Activated T-cell treated with anti-CD3 and anti-CD28 coated beads, Interleukin-2, amount 50 U/mL, for 24 hours (primary cell): ENCODE measurements at regions not wholly inside any gene's neighbourhood (a gene's known extent, or its start where the extent isn't known, plus 50 kb on each side); places are given as distances from the start of the nearest gene placed in this dataset.
"Not testable (repeated sequence)": the region's sequence is repeated elsewhere in the genome, so short reads cannot be mapped to it uniquely, and the experiment has no call there.

Source experiments
- DNase-seq: peaks from one replicate; pipeline ENCODE4 v3.0.0-alpha.2; 2020
- H3K27ac Mint-ChIP-seq: 2 replicates; pipeline ENCODE4 v1.8.0; 2020; ENCODE audit warnings: mild to moderate bottlenecking, mixed read lengths
- H3K27me3 Mint-ChIP-seq: 2 replicates; pipeline ENCODE4 v1.8.0; 2020; ENCODE audit warnings: mixed read lengths
- H3K36me3 Mint-ChIP-seq: 2 replicates; pipeline ENCODE4 v1.8.0; 2020; ENCODE audit warnings: low read depth, mixed read lengths
- H3K4me1 Mint-ChIP-seq: 2 replicates; pipeline ENCODE4 v1.8.0; 2020; ENCODE audit warnings: low read depth, mixed read lengths
- H3K4me3 Mint-ChIP-seq: 2 replicates; pipeline ENCODE4 v1.8.0; 2020; ENCODE audit warnings: mild to moderate bottlenecking, moderate library complexity, mixed read lengths
- H3K9me3 Mint-ChIP-seq: 2 replicates; pipeline ENCODE4 v1.8.0; 2020; ENCODE audit warnings: mixed read lengths

DNA sequence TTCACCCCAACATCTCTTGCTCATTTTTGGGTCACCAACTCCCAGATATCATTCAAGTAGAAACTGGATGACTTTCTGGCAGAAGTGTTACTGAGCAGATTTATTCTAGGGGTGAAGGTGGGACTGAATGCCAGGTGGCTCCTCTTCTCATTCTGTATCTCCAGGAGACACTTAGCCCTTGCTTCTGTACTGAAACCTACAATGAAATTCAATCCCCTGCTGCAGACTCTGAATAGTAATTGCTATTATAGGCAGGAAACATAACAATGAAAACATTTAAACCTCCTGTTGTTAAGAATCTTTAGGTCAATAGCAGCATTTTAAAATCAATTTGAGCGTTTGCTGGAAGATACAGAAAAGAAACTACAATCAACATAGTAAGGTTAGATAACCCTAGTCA lies 879.4 kb upstream of the TENM4 start:
- Mint-ChIP-seq H3K27ac (no peak overlapping the region), H3K9me3 (peaks cover 17% of the 10 kb centered on the region)
- no peak for DNase-seq

DNA sequence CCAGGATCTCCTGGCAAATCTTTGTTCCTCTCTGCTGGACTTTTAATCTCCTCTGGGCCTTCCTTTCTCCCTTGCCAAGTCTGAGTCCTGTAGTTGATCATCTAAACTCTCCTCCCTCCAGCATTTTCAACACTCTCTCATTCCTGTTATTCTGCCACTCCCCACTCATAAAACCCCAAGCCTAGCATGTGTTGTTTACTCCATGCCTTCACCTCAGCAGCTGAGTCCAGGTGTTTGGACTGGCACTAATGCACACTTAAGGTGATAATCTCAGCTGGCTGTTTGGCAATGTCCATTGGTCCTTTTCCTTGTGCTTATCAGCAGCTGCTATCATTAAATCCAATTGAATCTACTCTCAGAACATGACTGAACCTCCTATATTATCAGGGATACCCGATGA lies 876.8 kb upstream of the TENM4 start:
- DNase-seq, result no peak
- Mint-ChIP-seq H3K36me3 (no peaks in the 10 kb centered on the region), H3K27ac (no peak overlapping the region), H3K4me3 (no peak overlapping the region), H3K4me1 (no peaks in the 10 kb centered on the region), H3K27me3 (no peaks in the 10 kb centered on the region), H3K9me3 (peaks cover 12% of the 10 kb centered on the region)

More for the DNA sequence above, 879.4 kb upstream of the TENM4 start:
- Mint-ChIP-seq H3K27me3 (no peaks in the 10 kb centered on the region), H3K36me3 (no peaks in the 10 kb centered on the region), H3K4me1 (no peaks in the 10 kb centered on the region), H3K4me3 (no peak overlapping the region)

DNA sequence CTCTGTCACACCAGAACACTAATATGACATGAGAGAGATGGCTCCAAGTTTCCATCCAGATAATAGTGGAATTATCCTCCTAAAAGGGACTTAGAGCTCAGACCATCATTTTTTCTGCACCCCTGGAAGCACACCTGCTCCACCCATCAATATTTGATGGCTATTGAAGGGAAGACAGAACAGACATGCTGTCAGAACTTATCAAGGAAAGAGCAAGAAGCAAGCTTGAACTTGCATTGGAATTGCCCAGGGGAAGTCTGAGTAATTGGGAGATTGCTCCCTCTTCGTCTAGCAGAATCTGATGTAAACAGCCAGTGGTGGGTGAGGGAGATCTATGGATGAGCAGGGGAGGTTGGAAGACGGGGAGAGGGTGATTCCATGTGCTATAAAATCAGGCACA lies 874.4 kb upstream of the TENM4 start:
- DNase-seq, result no peak
- H3K4me1 Mint-ChIP-seq, result no peaks in the 10 kb centered on the region
- no peak overlapping the region for H3K27ac Mint-ChIP-seq
- H3K36me3 Mint-ChIP-seq, result no peaks in the 10 kb centered on the region
- H3K9me3 Mint-ChIP-seq, result peaks cover 12% of the 10 kb centered on the region
- H3K27me3 Mint-ChIP-seq, result no peaks in the 10 kb centered on the region
- no peak overlapping the region for H3K4me3 Mint-ChIP-seq

DNA sequence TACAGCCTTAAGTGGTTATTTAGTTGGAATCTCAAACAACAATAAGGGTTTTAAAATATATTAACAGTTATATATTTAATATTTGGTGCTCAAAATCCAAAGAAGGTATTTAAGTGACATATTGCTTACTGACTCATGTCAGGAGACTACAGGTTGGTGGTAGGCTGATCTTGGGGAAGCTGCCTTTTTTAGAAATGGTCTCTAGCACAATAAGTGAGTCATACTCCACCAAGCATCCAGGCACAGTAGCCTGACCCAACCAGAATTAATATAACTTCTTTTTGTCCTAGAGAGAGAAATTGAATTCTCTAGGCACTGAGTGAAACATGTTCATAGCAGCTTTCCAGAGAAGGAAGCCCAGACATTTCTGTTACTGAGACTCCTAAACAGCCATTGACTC lies 868.5 kb upstream of the TENM4 start:
- Mint-ChIP-seq H3K27me3 (no peaks in the 10 kb centered on the region), H3K9me3 (peaks cover 11% of the 10 kb centered on the region), H3K4me3 (no peak overlapping the region), H3K4me1 (no peaks in the 10 kb centered on the region), H3K36me3 (no peaks in the 10 kb centered on the region), H3K27ac (no peak overlapping the region)
- DNase-seq, result no peak

DNA sequence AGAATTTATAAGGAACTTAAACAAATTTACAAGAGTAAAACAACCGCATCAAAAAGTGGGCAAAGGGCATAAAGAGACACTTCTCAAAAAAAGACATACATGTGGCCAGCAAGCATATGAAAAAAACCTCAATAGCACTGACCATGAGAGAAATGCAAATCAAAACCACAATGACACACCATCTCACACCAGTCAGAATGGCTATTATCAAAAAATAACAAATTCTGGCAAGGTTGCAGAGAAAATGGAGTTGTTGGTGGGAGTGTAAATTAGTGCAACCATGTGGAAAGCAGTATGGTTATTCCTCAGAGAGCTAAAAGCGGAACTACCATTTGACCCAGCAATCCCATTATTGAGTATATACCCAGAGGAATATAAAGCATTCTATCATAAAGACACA lies 866.8 kb upstream of the TENM4 start:
- no peak overlapping the region for H3K4me3 Mint-ChIP-seq
- no peaks in the 10 kb centered on the region for H3K36me3 Mint-ChIP-seq
- DNase-seq, result no peak
- no peak overlapping the region for H3K27ac Mint-ChIP-seq
- H3K4me1 Mint-ChIP-seq, result no peaks in the 10 kb centered on the region
- no peaks in the 10 kb centered on the region for H3K27me3 Mint-ChIP-seq
- peaks cover 16% of the 10 kb centered on the region for H3K9me3 Mint-ChIP-seq

DNA sequence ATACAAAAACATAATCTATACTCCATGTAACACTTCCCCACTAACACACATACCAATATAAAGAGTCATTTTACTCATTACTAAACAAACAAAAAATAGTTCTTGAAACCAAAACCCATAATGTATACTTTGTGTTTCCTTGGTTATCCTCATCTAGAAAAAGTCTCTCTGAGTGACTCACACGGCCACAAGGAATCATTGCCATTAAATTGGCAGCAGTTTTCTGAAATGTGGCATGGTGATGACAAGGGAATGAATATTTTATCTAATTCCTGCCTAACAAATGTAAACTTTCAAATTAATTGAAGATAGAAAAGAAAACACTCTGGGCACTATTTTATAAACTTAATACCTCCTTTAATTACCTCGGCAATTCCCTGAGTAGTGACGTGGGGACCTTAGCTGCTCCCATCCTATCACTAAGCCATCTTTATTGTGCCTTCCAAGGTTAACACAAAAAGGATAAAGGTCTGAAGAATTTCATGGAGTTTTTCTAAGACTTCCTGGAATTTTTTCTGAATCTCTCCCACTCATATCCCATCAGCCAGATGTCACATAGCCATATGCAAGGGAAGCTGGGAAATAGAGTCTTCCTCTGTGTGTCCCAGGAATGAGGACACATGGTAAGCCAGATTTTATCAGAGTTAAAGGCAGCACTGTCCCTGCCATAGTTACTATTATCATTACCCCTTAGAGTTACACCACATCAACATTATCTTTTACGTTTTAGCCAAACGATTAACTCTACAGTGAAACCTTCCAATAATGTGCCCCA lies 857.2 kb upstream of the TENM4 start:
- Mint-ChIP-seq H3K4me1 (no peaks in the 10 kb centered on the region), H3K27me3 (no peaks in the 10 kb centered on the region), H3K9me3 (peaks cover 17% of the 10 kb centered on the region), H3K4me3 (no peak overlapping the region), H3K27ac (no peak overlapping the region), H3K36me3 (no peaks in the 10 kb centered on the region)
- no peak for DNase-seq

DNA sequence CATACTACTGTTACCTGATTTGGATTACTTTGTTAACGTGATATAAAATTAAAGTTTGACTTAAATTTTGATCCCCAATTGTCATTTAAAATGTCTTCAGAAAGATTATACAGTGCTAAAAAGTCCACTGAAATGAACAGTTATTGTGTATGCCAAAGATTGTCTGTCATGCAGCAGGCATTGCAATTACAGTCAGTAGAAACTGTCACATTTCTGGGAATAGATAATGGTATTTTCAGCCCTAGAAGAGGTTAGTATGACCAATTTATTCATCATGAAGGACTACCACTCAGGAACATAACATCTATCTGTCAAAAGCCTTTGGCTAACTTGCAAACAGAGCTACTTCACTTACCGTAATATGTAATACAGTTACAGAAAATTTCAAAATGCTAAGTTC lies 852.5 kb upstream of the TENM4 start:
- Mint-ChIP-seq H3K27ac (no peak overlapping the region), H3K36me3 (no peaks in the 10 kb centered on the region), H3K27me3 (no peaks in the 10 kb centered on the region), H3K9me3 (peaks cover 25% of the 10 kb centered on the region), H3K4me1 (no peaks in the 10 kb centered on the region), H3K4me3 (no peak overlapping the region)
- no peak for DNase-seq

DNA sequence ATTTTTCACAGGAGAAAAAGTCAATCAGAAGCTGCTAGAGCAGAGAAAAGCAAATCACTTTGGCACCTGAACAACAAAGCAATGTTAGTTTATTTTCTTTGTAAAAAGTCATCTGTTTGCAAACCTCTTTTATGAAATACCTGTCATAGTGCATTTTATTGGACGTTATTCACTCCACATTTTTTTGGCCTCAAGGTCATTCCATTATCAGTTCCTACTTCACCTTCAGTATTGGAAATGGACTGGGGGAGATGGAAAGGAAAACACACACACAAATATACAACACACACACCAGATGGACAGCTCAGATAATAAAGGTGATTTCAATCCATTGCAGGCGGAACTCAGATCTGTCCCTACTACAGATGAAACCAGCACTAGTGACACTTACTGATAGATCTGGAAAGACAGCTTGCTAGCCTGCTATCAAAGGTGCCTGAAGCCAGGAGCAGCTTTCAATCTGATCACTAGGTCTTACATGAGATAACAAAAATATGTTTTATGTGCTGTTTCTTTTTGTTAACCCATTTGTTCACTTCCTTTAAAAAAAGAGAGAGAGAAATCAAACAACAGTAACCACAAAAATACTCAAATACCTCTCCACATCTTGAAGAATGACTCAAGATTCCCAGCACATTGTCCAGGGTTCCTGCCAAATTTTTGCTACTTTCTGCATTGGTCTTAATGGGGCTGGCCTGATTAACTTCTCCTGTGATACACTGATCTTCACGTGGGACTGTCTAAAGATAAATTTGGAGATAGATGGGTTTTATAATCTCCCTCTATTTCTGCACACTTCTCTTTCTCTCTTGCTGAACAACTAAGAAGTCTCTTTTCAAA lies 844.3 kb upstream of the TENM4 start:
- H3K27me3 Mint-ChIP-seq, result no peaks in the 10 kb centered on the region
- H3K36me3 Mint-ChIP-seq, result no peaks in the 10 kb centered on the region
- no peak overlapping the region for H3K4me3 Mint-ChIP-seq
- peaks cover 21% of the 10 kb centered on the region for H3K9me3 Mint-ChIP-seq
- H3K27ac Mint-ChIP-seq, result no peak overlapping the region
- no peak for DNase-seq
- H3K4me1 Mint-ChIP-seq, result no peaks in the 10 kb centered on the region

DNA sequence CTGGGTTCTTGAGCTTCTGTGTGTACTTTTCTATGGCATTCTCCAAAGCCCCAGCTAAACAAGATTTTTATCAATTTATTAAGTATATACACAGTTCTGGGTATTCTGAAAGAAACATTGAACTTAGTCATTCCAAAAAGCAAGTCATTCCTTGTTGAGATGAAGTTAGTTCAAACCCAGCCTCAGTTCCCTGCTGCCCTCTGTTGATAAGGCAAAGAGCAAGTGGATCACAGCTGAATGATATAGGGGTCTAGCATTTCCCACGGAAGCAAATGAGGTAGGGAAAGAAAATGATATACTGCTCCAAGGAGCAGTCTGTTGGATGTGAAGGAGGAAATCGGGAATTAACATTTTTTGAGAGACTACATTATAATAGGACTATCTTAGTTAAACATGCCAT lies 841.8 kb upstream of the TENM4 start:
- Mint-ChIP-seq H3K9me3 (peaks cover 22% of the 10 kb centered on the region), H3K36me3 (no peaks in the 10 kb centered on the region), H3K4me1 (no peaks in the 10 kb centered on the region), H3K27ac (no peak overlapping the region), H3K4me3 (no peak overlapping the region), H3K27me3 (no peaks in the 10 kb centered on the region)
- DNase-seq, result no peak

DNA sequence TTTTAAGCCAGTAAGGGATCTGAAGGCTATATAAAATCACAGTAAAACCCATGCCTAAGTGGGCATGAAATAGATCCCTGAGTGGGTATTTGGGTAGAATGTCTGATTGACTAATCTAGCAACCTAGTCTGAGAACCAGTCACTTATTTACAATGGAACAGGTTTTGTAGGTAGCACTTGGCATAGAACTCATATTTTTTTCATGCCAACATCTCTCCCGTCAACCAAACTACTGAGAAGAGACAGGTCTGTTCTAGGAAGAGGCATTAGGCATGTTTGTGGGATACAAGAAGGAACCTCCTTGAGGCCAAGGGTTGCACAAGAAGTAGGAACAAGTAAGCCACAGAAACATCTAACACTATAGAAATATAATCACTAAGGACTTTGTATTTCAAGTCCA lies 840.4 kb upstream of the TENM4 start:
- no peak overlapping the region for H3K27ac Mint-ChIP-seq
- peaks cover 22% of the 10 kb centered on the region for H3K9me3 Mint-ChIP-seq
- H3K36me3 Mint-ChIP-seq, result no peaks in the 10 kb centered on the region
- no peaks in the 10 kb centered on the region for H3K4me1 Mint-ChIP-seq
- no peak for DNase-seq
- H3K27me3 Mint-ChIP-seq, result no peaks in the 10 kb centered on the region
- H3K4me3 Mint-ChIP-seq, result no peak overlapping the region

DNA sequence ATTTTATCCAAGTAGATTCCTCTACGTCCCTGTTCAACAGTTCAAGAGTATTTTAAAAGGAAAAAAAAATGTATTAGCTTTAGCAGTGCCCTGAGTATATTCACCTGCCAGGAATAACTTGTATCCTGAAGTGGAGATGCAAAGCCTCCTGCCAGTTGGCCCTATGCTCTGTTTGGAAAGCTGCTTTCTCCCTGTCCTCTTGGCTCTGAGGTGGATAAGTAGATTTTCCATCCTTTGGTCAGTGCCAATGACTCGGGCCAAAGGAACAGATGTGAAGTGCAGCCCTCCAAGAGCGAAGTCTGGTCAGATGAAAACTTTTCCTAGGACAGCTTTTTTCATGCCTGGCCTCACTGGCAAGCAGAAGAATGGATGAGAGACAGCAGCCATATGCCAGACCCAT lies 839.9 kb upstream of the TENM4 start:
- H3K36me3 Mint-ChIP-seq, result no peaks in the 10 kb centered on the region
- H3K27me3 Mint-ChIP-seq, result no peaks in the 10 kb centered on the region
- no peak overlapping the region for H3K27ac Mint-ChIP-seq
- H3K4me1 Mint-ChIP-seq, result no peaks in the 10 kb centered on the region
- DNase-seq, result no peak
- H3K9me3 Mint-ChIP-seq, result peaks cover 22% of the 10 kb centered on the region
- no peak overlapping the region for H3K4me3 Mint-ChIP-seq

DNA sequence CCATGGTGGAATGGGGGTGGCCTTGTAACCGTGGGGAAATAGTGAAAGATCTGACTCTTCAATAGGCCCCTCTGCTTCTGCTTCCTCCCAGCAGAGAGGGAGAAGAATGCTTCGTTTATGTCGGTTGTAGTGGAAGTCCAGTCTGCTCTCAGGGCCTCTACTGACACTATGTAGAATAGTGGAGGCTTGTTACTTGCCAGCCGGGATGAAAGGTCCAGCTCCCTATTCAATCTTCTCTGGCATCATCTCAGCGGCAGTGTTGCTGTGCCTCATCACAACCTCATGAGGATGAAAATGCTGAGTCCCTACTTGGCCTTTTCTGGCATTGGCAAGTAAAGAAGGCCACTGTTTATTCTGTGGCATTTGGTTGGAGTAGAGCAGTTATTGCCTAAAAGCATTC lies 820.9 kb upstream of the TENM4 start:
- no peaks in the 10 kb centered on the region for H3K4me1 Mint-ChIP-seq
- no peak overlapping the region for H3K27ac Mint-ChIP-seq
- no peak for DNase-seq
- H3K4me3 Mint-ChIP-seq, result no peak overlapping the region
- H3K36me3 Mint-ChIP-seq, result no peaks in the 10 kb centered on the region
- peaks cover 12% of the 10 kb centered on the region for H3K9me3 Mint-ChIP-seq
- H3K27me3 Mint-ChIP-seq, result no peaks in the 10 kb centered on the region

DNA sequence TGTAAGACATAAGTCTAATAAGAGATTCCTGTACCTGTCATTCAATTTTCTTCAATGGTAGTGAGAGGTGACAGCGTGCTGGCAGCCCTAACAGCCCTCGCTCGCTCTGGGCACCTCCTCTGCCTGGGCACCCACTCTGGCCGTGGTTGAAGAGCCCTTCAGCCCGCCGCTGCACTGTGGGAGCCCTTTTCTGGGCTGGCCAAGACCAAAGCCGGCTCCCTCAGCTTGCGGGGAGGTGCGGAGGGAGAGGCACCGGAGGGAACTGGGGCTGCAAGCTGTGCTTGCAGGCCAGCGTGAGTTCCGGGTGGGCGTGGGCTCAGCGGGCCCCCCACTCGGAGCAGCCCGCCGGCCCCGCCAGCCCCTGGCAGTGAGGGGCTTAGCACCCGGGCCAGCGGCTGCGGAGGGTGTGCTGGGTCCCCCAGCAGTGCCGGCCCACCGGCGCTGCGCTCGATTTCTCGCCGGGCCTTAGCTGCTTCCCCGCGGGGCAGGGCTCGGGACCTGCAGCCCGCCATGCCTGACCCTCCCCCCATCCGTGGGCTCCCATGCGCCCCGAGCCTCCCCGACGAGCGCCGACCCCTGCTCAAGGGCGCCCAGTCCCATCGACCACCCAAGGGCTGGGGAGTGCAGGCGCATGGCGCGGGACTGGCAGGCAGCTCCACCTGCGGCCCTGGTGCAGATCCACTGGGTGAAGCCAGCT lies 816.6 kb upstream of the TENM4 start:
- not testable (repeated sequence) for H3K4me3 Mint-ChIP-seq, H3K27me3 Mint-ChIP-seq
- peaks cover 11% of the 10 kb centered on the region for H3K9me3 Mint-ChIP-seq

DNA sequence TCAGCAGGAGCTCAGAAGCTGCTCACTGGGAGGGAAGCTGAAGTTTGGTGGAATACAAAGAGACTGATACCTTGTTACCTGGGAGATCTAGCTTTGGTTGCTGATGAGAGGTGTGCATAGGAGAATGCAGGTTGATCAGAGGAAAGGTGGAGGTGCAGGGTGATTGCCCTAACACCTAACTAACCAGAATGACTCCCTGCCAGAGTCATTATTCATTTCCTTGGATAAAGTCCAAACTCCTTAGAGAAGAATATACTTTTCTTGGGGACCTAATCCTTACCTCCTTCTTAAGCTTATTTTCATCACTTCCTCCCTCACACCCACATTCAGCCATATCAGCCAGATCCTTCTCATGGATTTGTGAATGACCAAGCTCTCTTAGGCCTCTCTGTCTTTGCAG lies 814.2 kb upstream of the TENM4 start:
- H3K4me3 Mint-ChIP-seq, result no peak overlapping the region
- H3K4me1 Mint-ChIP-seq, result no peaks in the 10 kb centered on the region
- no peaks in the 10 kb centered on the region for H3K27me3 Mint-ChIP-seq
- H3K9me3 Mint-ChIP-seq, result peaks cover 11% of the 10 kb centered on the region
- no peak for DNase-seq
- no peak overlapping the region for H3K27ac Mint-ChIP-seq
- H3K36me3 Mint-ChIP-seq, result no peaks in the 10 kb centered on the region

More for the DNA sequence above, 816.6 kb upstream of the TENM4 start:
- DNase-seq, H3K36me3 Mint-ChIP-seq, H3K27ac Mint-ChIP-seq, H3K4me1 Mint-ChIP-seq: not testable (repeated sequence)

DNA sequence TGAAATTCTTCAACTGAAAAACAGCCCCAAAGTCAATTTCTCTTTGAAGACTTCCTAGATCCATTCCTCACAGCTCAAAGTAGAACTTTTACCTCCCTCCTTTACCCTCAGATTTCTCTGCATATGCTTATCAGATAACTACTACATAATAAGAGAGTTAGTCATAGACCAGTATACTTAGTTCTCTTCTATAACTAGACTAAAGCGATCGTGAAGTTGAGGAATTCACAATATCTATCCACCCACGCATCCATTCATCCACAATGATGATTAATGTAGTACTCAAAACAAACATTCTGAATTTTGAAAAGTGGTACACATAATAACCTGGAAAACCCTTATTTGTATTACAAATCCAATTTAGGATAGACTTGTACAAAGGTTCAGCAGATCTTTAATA lies 800.9 kb upstream of the TENM4 start:
- no peak overlapping the region for H3K27ac Mint-ChIP-seq
- no peaks in the 10 kb centered on the region for H3K36me3 Mint-ChIP-seq
- no peak overlapping the region for H3K4me3 Mint-ChIP-seq
- no peak for DNase-seq
- no peaks in the 10 kb centered on the region for H3K4me1 Mint-ChIP-seq
- H3K9me3 Mint-ChIP-seq, result peaks cover 21% of the 10 kb centered on the region
- no peaks in the 10 kb centered on the region for H3K27me3 Mint-ChIP-seq
